ENCODE measurements at regions not wholly inside any gene's neighbourhood (a gene's known extent, or its start where the extent isn't known, plus 50 kb on each side); places are given as distances from the start of the nearest gene placed in this dataset.

DNA sequence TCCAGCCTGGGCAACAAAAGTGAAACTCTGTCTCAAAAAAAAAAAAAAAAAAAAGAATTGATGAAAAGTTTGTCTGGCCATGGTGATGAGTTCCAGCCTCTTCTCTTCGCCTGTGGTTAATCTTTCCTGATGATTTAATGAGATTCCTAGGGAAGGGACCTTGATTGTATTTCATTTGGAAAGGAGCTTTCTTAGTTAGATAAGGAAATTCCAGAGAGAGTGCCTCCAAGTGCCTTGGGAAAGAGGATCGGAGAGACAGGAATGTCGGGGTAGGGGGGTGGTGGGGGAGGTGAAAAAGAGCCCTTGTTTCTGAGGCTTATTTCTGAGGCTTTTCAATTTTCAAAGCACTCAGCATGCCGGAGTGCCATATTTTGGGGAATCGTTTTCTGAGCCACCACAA is 93.2 kb upstream of the SIAH1 start:
- Histone ChIP-seq H3K9ac (ENCODE audit: low read depth, low read length) (no peak overlapping the region), H2AK5ac (ENCODE audit: low read depth, low read length) (no peak overlapping the region), H3K27me3 (ENCODE audit: control insufficient read depth, insufficient read depth, low read length) (peaks cover 2% of the 10 kb centered on the region; the same call in 1 of the 2 replicates), H3K4me3 (ENCODE audit: insufficient read depth, low read depth, low read length) (no peak overlapping the region), H3K4me1 (ENCODE audit: control insufficient read depth, insufficient read depth, low read length) (peaks cover 5% of the 10 kb centered on the region; the same call in 1 of the 2 replicates), H3K9me3 (ENCODE audit: control insufficient read depth, insufficient read depth, low read length) (no peaks in the 10 kb centered on the region), H3K14ac (replicated peaks; ENCODE audit: low read depth, low read length) (no peak overlapping the region), H2BK15ac (ENCODE audit: low read depth, low read length) (no peak overlapping the region), H3K79me1 (ENCODE audit: low read depth in 1 of 2, low read length in 2 of 2) (no peaks in the 10 kb centered on the region), H2BK120ac (ENCODE audit: low read depth, low read length) (no peak overlapping the region), H2AFZ (replicated peaks; ENCODE audit: low read length, poor library complexity) (no peak overlapping the region), H4K5ac (ENCODE audit: low read depth, low read length) (no peak overlapping the region), H3K9me1 (ENCODE audit: insufficient read depth, low read length) (no peaks in the 10 kb centered on the region), H2BK20ac (ENCODE audit: low read depth, low read length) (no peak overlapping the region), H4K8ac (ENCODE audit: low read depth in 2 of 2, low read length in 2 of 2) (no peak overlapping the region), H2AK9ac (replicated peaks; ENCODE audit: low read depth, low read length, poor library complexity) (no peak overlapping the region), H4K20me1 (ENCODE audit: insufficient read depth, low read length) (no peaks in the 10 kb centered on the region), H3K4ac (ENCODE audit: low read depth, low read length) (no peak overlapping the region), H3K27ac (ENCODE audit: insufficient read depth, low read length) (no peak overlapping the region), H3K18ac (ENCODE audit: low read depth, low read length) (no peak overlapping the region), H2BK5ac (ENCODE audit: low read depth, low read length, poor library complexity, severe bottlenecking) (no peak overlapping the region), H3K56ac (ENCODE audit: extremely low read depth, insufficient read depth, low read length) (no peak overlapping the region), H3K4me2 (ENCODE audit: low read depth, low read length) (no peak overlapping the region), H4K91ac (ENCODE audit: insufficient read depth, low read depth, low read length) (no peak overlapping the region), H3K36me3 (ENCODE audit: control insufficient read depth, insufficient read depth, low read length) (no peaks in the 10 kb centered on the region), H3K23ac (ENCODE audit: low read depth, low read length) (no peak overlapping the region)
- intact Hi-C loops (cut with micrococcal nuclease) (no loop called here), in situ Hi-C loops (cut with MboI; ENCODE audit: low sequenced_read_pairs) (no loop called here), dilution Hi-C loops (cut with HindIII; ENCODE audit: low sequenced_read_pairs, unreplicated experiment) (no loop called here)
- POLR2A ChIA-PET (ENCODE audit: unreplicated experiment): no interaction called here
- ATAC-seq (ENCODE audit: low read depth): no peak
- no TSS peak for BruUV-seq (replicated peaks)
- TF ChIP-seq MAFK (IDR thresholded peaks at IDR 0.05; ENCODE audit: low read depth, low read length) (no peak), SMC3 (IDR thresholded peaks at IDR 0.05; ENCODE audit: low read depth, low read length) (no peak), RAD21 (IDR thresholded peaks at IDR 0.05; ENCODE audit: low read length) (no peak), FOS (IDR thresholded peaks at IDR 0.05; ENCODE audit: low read depth, low read length) (no peak), MXI1 (IDR thresholded peaks at IDR 0.05; ENCODE audit: borderline replicate concordance, low read depth, low read length) (no peak), RFX5 (IDR thresholded peaks at IDR 0.05; ENCODE audit: low read depth, low read length) (no peak), RCOR1 (IDR thresholded peaks at IDR 0.05; ENCODE audit: insufficient replicate concordance, low read length) (no peak), BHLHE40 (IDR thresholded peaks at IDR 0.05; ENCODE audit: low read depth, low read length) (no peak), NFE2L2 (IDR thresholded peaks at IDR 0.05; ENCODE audit: low read depth, low read length) (no peak)
- TF ChIP-seq, protein P1, sequence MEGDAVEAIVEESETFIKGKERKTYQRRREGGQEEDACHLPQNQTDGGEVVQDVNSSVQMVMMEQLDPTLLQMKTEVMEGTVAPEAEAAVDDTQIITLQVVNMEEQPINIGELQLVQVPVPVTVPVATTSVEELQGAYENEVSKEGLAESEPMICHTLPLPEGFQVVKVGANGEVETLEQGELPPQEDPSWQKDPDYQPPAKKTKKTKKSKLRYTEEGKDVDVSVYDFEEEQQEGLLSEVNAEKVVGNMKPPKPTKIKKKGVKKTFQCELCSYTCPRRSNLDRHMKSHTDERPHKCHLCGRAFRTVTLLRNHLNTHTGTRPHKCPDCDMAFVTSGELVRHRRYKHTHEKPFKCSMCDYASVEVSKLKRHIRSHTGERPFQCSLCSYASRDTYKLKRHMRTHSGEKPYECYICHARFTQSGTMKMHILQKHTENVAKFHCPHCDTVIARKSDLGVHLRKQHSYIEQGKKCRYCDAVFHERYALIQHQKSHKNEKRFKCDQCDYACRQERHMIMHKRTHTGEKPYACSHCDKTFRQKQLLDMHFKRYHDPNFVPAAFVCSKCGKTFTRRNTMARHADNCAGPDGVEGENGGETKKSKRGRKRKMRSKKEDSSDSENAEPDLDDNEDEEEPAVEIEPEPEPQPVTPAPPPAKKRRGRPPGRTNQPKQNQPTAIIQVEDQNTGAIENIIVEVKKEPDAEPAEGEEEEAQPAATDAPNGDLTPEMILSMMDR (conservative IDR thresholded peaks at IDR 0.05; ENCODE audit: low read depth, low read length): no peak
- CTCF ChIA-PET: interaction anchor here (0.6 kb wide), 1 partner anchor 16 kb away, joined by 5 read pairs; no protein-coding TSS in a partner anchor
- DNase-seq: no peak
- 20% methylated on average over 1 of the region's 5 CpGs; no CpG with 5 or more reads in 1 of the 2 experiments for WGBS, 2 experiments (ENCODE audit: extremely low coverage in 2 of 2, insufficient read length in 1 of 2)

Data from IMR-90 (cell line).